H9 (cell line): ENCODE measurements at regions not wholly inside any gene's neighbourhood (a gene's known extent, or its start where the extent isn't known, plus 50 kb on each side); places are given as distances from the start of the nearest gene placed in this dataset.

Experiments
- DNase-seq: peaks from one replicate; pipeline ENCODE4 v3.0.0-alpha.2; 2017
- H2AFZ ChIP-seq: one replicate; pipeline ENCODE4 v1.6.1; 2013; ENCODE audit warnings: mild to moderate bottlenecking, low read length, control low read depth, moderate library complexity
- H2AK5ac ChIP-seq: 2 replicates; pipeline ENCODE4 v1.6.1; 2013; ENCODE audit warnings: low read length, control low read depth, mixed read lengths; ENCODE audit not compliant: insufficient read length
- H2BK120ac ChIP-seq: one replicate; pipeline ENCODE4 v1.6.1; 2013; ENCODE audit warnings: low read depth, mild to moderate bottlenecking, low read length, control low read depth, inconsistent platforms; ENCODE audit not compliant: poor library complexity, severe bottlenecking
- H2BK12ac ChIP-seq: 2 replicates; pipeline ENCODE4 v1.6.1; 2013; ENCODE audit warnings: low read length, control low read depth, mixed read lengths, low read depth; ENCODE audit not compliant: insufficient read length
- H2BK15ac ChIP-seq: 2 replicates; pipeline ENCODE4 v1.6.1; 2013; ENCODE audit warnings: low read depth, low read length, control low read depth
- H2BK20ac ChIP-seq: one replicate; pipeline ENCODE4 v1.6.1; 2013; ENCODE audit warnings: low read depth, mild to moderate bottlenecking, low read length, control low read depth, inconsistent platforms; ENCODE audit not compliant: poor library complexity, severe bottlenecking
- H2BK5ac ChIP-seq: 2 replicates; pipeline ENCODE4 v1.6.1; 2013; ENCODE audit warnings: low read length, control low read depth, mixed read lengths; ENCODE audit not compliant: insufficient read length
- H3K14ac ChIP-seq: 2 replicates; pipeline ENCODE4 v1.6.1; 2013; ENCODE audit warnings: low read length, control low read depth; ENCODE audit not compliant: insufficient read depth
- H3K18ac ChIP-seq: 2 replicates; pipeline ENCODE4 v1.6.1; 2013; ENCODE audit warnings: low read depth, mild to moderate bottlenecking, mixed read lengths, low read length, control low read depth; ENCODE audit not compliant: insufficient read length
- H3K23ac ChIP-seq: 2 replicates; pipeline ENCODE4 v1.6.1; 2013; ENCODE audit warnings: low read length, control low read depth, mixed read lengths, low read depth; ENCODE audit not compliant: insufficient read length
- H3K23me2 ChIP-seq: 2 replicates; pipeline ENCODE4 v1.6.1; 2013; ENCODE audit warnings: low read depth, mild to moderate bottlenecking, mixed read lengths, low read length, control low read depth; ENCODE audit not compliant: insufficient read length, poor library complexity, severe bottlenecking
- H3K27ac ChIP-seq: 2 replicates; pipeline ENCODE4 v1.5.1; 2013; ENCODE audit warnings: low read length, control low read depth, mixed read lengths, low read depth; ENCODE audit not compliant: insufficient read length
- H3K27me3 ChIP-seq: 2 replicates; pipeline ENCODE4 v1.6.1; 2013; ENCODE audit warnings: low read length, control low read depth, inconsistent platforms; ENCODE audit not compliant: insufficient read depth
- H3K4ac ChIP-seq: 2 replicates; pipeline ENCODE4 v1.6.1; 2013; ENCODE audit warnings: low read depth, mild to moderate bottlenecking, control low read depth, inconsistent platforms, low read length, moderate library complexity
- H3K4me1 ChIP-seq: 2 replicates; pipeline ENCODE4 v1.6.1; 2013; ENCODE audit warnings: low read length, control low read depth, inconsistent platforms; ENCODE audit not compliant: insufficient read depth
- H3K4me2 ChIP-seq: 2 replicates; pipeline ENCODE4 v1.6.1; 2013; ENCODE audit warnings: low read length, control low read depth, mixed read lengths; ENCODE audit not compliant: insufficient read length, insufficient read depth
- H3K56ac ChIP-seq: 2 replicates; pipeline ENCODE4 v1.6.1; 2013; ENCODE audit warnings: low read depth, mild to moderate bottlenecking, mixed read lengths, low read length, control low read depth; ENCODE audit not compliant: insufficient read length
- H3K79me1 ChIP-seq: 2 replicates; pipeline ENCODE4 v1.6.1; 2013; ENCODE audit warnings: low read depth, mild to moderate bottlenecking, moderate library complexity, low read length, control low read depth, inconsistent platforms; ENCODE audit not compliant: insufficient read depth, poor library complexity, severe bottlenecking
- H3K79me2 ChIP-seq: 2 replicates; pipeline ENCODE4 v1.6.1; 2013; ENCODE audit warnings: low read length, control low read depth, inconsistent platforms; ENCODE audit not compliant: insufficient read depth
- H3K9ac ChIP-seq: 2 replicates; pipeline ENCODE4 v1.6.1; 2013; ENCODE audit warnings: low read length, control low read depth, mixed read lengths; ENCODE audit not compliant: insufficient read length; ENCODE audit errors: extremely low read depth
- H3K9me3 ChIP-seq: one replicate; pipeline ENCODE4 v1.6.1; 2013; ENCODE audit warnings: low read depth, low read length, inconsistent platforms; ENCODE audit not compliant: control insufficient read depth
- H3T11ph ChIP-seq: one replicate; pipeline ENCODE4 v1.6.1; 2013; ENCODE audit warnings: mild to moderate bottlenecking, low read length, control low read depth, inconsistent platforms
- H4K20me1 ChIP-seq: one replicate; pipeline ENCODE4 v1.6.1; 2013; ENCODE audit not compliant: control insufficient read depth, insufficient read length, insufficient read depth
- H4K5ac ChIP-seq: 2 replicates; pipeline ENCODE4 v1.6.1; 2013; ENCODE audit warnings: low read depth, mild to moderate bottlenecking, mixed read lengths, low read length, control low read depth; ENCODE audit not compliant: insufficient read length
- H4K8ac ChIP-seq: replicated peaks from 2 replicates; pipeline ENCODE4 v1.6.1; 2013; ENCODE audit warnings: low read length, control low read depth, mixed read lengths, low read depth; ENCODE audit not compliant: insufficient read length
- H4K91ac ChIP-seq: 2 replicates; pipeline ENCODE4 v1.6.1; 2013; ENCODE audit warnings: low read depth, mild to moderate bottlenecking, moderate library complexity, mixed read lengths, low read length, control low read depth; ENCODE audit not compliant: insufficient read length
- H3K27ac Mint-ChIP-seq, 3 experiments: 2 replicates in 2 of 3; 3 replicates in 1 of 3; pipeline ENCODE4 v1.8.0; 2020 to 2021; ENCODE audit warnings: mixed read lengths in 3 of 3, mild to moderate bottlenecking in 1 of 3, moderate library complexity in 1 of 3
- H3K27me3 Mint-ChIP-seq: 2 replicates; pipeline ENCODE4 v1.8.0; 2021; ENCODE audit warnings: low read depth, mild to moderate bottlenecking, moderate library complexity, mixed read lengths
- H3K36me3 Mint-ChIP-seq, 3 experiments: 2 replicates in 2 of 3; 3 replicates in 1 of 3; pipeline ENCODE4 v1.8.0; 2020 to 2021; ENCODE audit warnings: low read depth in 3 of 3, mixed read lengths in 3 of 3; ENCODE audit not compliant: insufficient read depth in 1 of 3
- H3K4me1 Mint-ChIP-seq, 2 experiments: 2 replicates each; pipeline ENCODE4 v1.8.0; 2020; ENCODE audit warnings: mixed read lengths in 2 of 2
- H3K4me3 Mint-ChIP-seq, 2 experiments: 2 replicates in 1 of 2; 3 replicates in 1 of 2; pipeline ENCODE4 v1.8.0; 2020 to 2021; ENCODE audit warnings: mild to moderate bottlenecking in 2 of 2, mixed read lengths in 2 of 2, moderate library complexity in 1 of 2
- H3K9me3 Mint-ChIP-seq, 2 experiments: 2 replicates in 1 of 2; 3 replicates in 1 of 2; pipeline ENCODE4 v1.8.0; 2020; ENCODE audit warnings: mild to moderate bottlenecking in 2 of 2, mixed read lengths in 2 of 2, moderate library complexity in 1 of 2
- TF ChIP-seq, protein P1 (sequence below): fragments of 200-600 bp; sonication (generic); conservative IDR thresholded peaks from 3 replicates; pipeline ENCODE4 v1.8.0; 2021; ENCODE audit warnings: antibody characterized with exemption, mild to moderate bottlenecking

DNA sequence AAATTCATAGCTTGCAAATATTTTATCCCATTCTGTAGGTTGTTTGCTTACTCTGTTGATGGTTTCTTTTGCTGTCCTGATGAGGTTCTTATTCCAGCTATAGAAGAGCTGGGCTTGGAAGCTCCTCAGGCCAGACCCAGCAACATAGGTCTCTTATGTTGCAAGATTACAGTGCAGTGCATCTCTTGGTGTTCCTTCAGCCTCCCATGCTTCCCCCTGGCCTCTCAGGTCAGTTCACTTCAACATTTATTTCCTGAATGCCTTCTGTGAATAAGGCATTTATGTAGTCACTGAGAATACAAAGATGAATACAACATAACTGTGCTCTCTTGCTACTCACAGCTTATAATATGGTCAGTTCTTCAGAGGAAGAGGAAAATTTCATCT, 179.0 kb upstream of the SLC39A10 start:
- Histone ChIP-seq H3K9me3 (no peaks in the 10 kb centered on the region), H3K4me1 (no peaks in the 10 kb centered on the region), H4K91ac (no peak overlapping the region), H3K79me2 (no peaks in the 10 kb centered on the region), H3K9ac (no peak overlapping the region), H3K4ac (no peak overlapping the region), H2BK12ac (no peak overlapping the region), H2BK15ac (no peak overlapping the region), H3K79me1 (no peaks in the 10 kb centered on the region), H3K4me2 (no peak overlapping the region), H2BK120ac (no peak overlapping the region), H4K8ac (no peak overlapping the region), H2AK5ac (no peak overlapping the region), H3K14ac (no peak overlapping the region), H4K20me1 (no peaks in the 10 kb centered on the region), H2BK5ac (no peak overlapping the region), H3K27ac (no peak overlapping the region), H3K18ac (no peak overlapping the region), H4K5ac (no peak overlapping the region), H2AFZ (no peak overlapping the region), H3T11ph (no peak overlapping the region), H3K56ac (no peak overlapping the region), H3K23ac (no peak overlapping the region), H3K27me3 (no peaks in the 10 kb centered on the region), H3K23me2 (no peaks in the 10 kb centered on the region), H2BK20ac (no peak overlapping the region)
- TF ChIP-seq, protein P1, sequence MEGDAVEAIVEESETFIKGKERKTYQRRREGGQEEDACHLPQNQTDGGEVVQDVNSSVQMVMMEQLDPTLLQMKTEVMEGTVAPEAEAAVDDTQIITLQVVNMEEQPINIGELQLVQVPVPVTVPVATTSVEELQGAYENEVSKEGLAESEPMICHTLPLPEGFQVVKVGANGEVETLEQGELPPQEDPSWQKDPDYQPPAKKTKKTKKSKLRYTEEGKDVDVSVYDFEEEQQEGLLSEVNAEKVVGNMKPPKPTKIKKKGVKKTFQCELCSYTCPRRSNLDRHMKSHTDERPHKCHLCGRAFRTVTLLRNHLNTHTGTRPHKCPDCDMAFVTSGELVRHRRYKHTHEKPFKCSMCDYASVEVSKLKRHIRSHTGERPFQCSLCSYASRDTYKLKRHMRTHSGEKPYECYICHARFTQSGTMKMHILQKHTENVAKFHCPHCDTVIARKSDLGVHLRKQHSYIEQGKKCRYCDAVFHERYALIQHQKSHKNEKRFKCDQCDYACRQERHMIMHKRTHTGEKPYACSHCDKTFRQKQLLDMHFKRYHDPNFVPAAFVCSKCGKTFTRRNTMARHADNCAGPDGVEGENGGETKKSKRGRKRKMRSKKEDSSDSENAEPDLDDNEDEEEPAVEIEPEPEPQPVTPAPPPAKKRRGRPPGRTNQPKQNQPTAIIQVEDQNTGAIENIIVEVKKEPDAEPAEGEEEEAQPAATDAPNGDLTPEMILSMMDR = no peak
- no peak overlapping the region for H3K27ac Mint-ChIP-seq
- no peak for DNase-seq
- H3K27me3 Mint-ChIP-seq = 0 out of 2 replicates have a peak, but pooled peaks cover 2% of the 10 kb centered on the region
- no peaks in the 10 kb centered on the region; a peak in 1 of 5 replicates for H3K9me3 Mint-ChIP-seq
- no peaks in the 10 kb centered on the region; a peak in 1 of 7 replicates for H3K36me3 Mint-ChIP-seq
- no peak overlapping the region for H3K4me3 Mint-ChIP-seq
- no peaks in the 10 kb centered on the region for H3K4me1 Mint-ChIP-seq
